ENCODE measurements at regions not wholly inside any gene's neighbourhood (a gene's known extent, or its start where the extent isn't known, plus 50 kb on each side); places are given as distances from the start of the nearest gene placed in this dataset.

- POLR2A ChIA-PET (ENCODE audit: unreplicated experiment), result no interaction called here
- H3K4me2 ChIP-seq (ENCODE audit: low read depth, low read length), result no peak overlapping the region
These were observed 1119.9 kb upstream of the AUTS2 start for GRCh38 chr7:68478326-68478725.

More at GRCh38 chr7:68478326-68478725, 1119.9 kb upstream of the AUTS2 start:
- no peak overlapping the region for H2AK9ac ChIP-seq (replicated peaks; ENCODE audit: low read depth, low read length, poor library complexity)
- no peak overlapping the region for H4K91ac ChIP-seq (ENCODE audit: insufficient read depth, low read depth, low read length)
- no peak overlapping the region for H3K56ac ChIP-seq (ENCODE audit: extremely low read depth, insufficient read depth, low read length)
- no peaks in the 10 kb centered on the region for H3K79me1 ChIP-seq (ENCODE audit: low read depth in 1 of 2, low read length in 2 of 2)
- no peaks in the 10 kb centered on the region for H3K36me3 ChIP-seq (ENCODE audit: control insufficient read depth, insufficient read depth, low read length)
- H3K27ac ChIP-seq (ENCODE audit: insufficient read depth, low read length), result no peak overlapping the region
- ATAC-seq (ENCODE audit: low read depth) (no peak), DNase-seq (no peak)
- H2BK5ac ChIP-seq (ENCODE audit: low read depth, low read length, poor library complexity, severe bottlenecking), result no peak overlapping the region
- TF ChIP-seq, protein P1, sequence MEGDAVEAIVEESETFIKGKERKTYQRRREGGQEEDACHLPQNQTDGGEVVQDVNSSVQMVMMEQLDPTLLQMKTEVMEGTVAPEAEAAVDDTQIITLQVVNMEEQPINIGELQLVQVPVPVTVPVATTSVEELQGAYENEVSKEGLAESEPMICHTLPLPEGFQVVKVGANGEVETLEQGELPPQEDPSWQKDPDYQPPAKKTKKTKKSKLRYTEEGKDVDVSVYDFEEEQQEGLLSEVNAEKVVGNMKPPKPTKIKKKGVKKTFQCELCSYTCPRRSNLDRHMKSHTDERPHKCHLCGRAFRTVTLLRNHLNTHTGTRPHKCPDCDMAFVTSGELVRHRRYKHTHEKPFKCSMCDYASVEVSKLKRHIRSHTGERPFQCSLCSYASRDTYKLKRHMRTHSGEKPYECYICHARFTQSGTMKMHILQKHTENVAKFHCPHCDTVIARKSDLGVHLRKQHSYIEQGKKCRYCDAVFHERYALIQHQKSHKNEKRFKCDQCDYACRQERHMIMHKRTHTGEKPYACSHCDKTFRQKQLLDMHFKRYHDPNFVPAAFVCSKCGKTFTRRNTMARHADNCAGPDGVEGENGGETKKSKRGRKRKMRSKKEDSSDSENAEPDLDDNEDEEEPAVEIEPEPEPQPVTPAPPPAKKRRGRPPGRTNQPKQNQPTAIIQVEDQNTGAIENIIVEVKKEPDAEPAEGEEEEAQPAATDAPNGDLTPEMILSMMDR (conservative IDR thresholded peaks at IDR 0.05; ENCODE audit: low read depth, low read length), result no peak
- TF ChIP-seq BHLHE40 (IDR thresholded peaks at IDR 0.05; ENCODE audit: low read depth, low read length) (no peak), SMC3 (IDR thresholded peaks at IDR 0.05; ENCODE audit: low read depth, low read length) (no peak), POLR2A (IDR thresholded peaks at IDR 0.05; ENCODE audit: low read depth, low read length) (no peak), RCOR1 (IDR thresholded peaks at IDR 0.05; ENCODE audit: insufficient replicate concordance, low read length) (no peak), MXI1 (IDR thresholded peaks at IDR 0.05; ENCODE audit: borderline replicate concordance, low read depth, low read length) (no peak), RFX5 (IDR thresholded peaks at IDR 0.05; ENCODE audit: low read depth, low read length) (no peak), MAFK (IDR thresholded peaks at IDR 0.05; ENCODE audit: low read depth, low read length) (no peak), FOS (IDR thresholded peaks at IDR 0.05; ENCODE audit: low read depth, low read length) (no peak), CHD1 (IDR thresholded peaks at IDR 0.05; ENCODE audit: low read depth, low read length) (no peak), NFE2L2 (IDR thresholded peaks at IDR 0.05; ENCODE audit: low read depth, low read length) (no peak), CEBPB (IDR thresholded peaks at IDR 0.05; ENCODE audit: low read depth, low read length) (no peak), RAD21 (IDR thresholded peaks at IDR 0.05; ENCODE audit: low read length) (no peak), MAZ (IDR thresholded peaks at IDR 0.05; ENCODE audit: borderline replicate concordance, low read depth, low read length) (no peak)
- TF ChIP-seq, protein P2, sequence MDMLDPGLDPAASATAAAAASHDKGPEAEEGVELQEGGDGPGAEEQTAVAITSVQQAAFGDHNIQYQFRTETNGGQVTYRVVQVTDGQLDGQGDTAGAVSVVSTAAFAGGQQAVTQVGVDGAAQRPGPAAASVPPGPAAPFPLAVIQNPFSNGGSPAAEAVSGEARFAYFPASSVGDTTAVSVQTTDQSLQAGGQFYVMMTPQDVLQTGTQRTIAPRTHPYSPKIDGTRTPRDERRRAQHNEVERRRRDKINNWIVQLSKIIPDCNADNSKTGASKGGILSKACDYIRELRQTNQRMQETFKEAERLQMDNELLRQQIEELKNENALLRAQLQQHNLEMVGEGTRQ (IDR thresholded peaks at IDR 0.05; ENCODE audit: low read depth, low read length), result no peak
- TF ChIP-seq, protein P3, sequence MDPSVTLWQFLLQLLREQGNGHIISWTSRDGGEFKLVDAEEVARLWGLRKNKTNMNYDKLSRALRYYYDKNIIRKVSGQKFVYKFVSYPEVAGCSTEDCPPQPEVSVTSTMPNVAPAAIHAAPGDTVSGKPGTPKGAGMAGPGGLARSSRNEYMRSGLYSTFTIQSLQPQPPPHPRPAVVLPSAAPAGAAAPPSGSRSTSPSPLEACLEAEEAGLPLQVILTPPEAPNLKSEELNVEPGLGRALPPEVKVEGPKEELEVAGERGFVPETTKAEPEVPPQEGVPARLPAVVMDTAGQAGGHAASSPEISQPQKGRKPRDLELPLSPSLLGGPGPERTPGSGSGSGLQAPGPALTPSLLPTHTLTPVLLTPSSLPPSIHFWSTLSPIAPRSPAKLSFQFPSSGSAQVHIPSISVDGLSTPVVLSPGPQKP (IDR thresholded peaks at IDR 0.05; ENCODE audit: borderline replicate concordance, low read depth, low read length), result no peak
- no peak overlapping the region for H4K5ac ChIP-seq (ENCODE audit: low read depth, low read length)
- no peak overlapping the region for H3K23ac ChIP-seq (ENCODE audit: low read depth, low read length)
- H2BK120ac ChIP-seq (ENCODE audit: low read depth, low read length), result no peak overlapping the region
- no peak overlapping the region for H3K9ac ChIP-seq (ENCODE audit: low read depth, low read length)
- CTCF ChIA-PET, result no interaction called here
- no peak overlapping the region for H2AK5ac ChIP-seq (ENCODE audit: low read depth, low read length)
- no peaks in the 10 kb centered on the region for H3K4me1 ChIP-seq (ENCODE audit: control insufficient read depth, insufficient read depth, low read length)
- H2BK20ac ChIP-seq (ENCODE audit: low read depth, low read length), result no peak overlapping the region
- in situ Hi-C loops (cut with MboI; ENCODE audit: low sequenced_read_pairs), result no loop called here
- dilution Hi-C loops (cut with HindIII; ENCODE audit: low sequenced_read_pairs, unreplicated experiment), result no loop called here
- intact Hi-C loops (cut with micrococcal nuclease), result no loop called here
- no peak overlapping the region for H2AFZ ChIP-seq (replicated peaks; ENCODE audit: low read length, poor library complexity)
- H3K18ac ChIP-seq (ENCODE audit: low read depth, low read length), result no peak overlapping the region
- WGBS, 2 experiments (ENCODE audit: extremely low coverage in 2 of 2, insufficient read length in 1 of 2), result no CpG with 5 or more reads among the region's 1 CpG
- H3K27me3 ChIP-seq (ENCODE audit: control insufficient read depth, insufficient read depth, low read length), result no peaks in the 10 kb centered on the region
- H4K20me1 ChIP-seq (ENCODE audit: insufficient read depth, low read length), result no peaks in the 10 kb centered on the region
- no peak overlapping the region for H2BK15ac ChIP-seq (ENCODE audit: low read depth, low read length)
- no peak overlapping the region for H3K4ac ChIP-seq (ENCODE audit: low read depth, low read length)
- peaks cover 8% of the 10 kb centered on the region for H3K9me3 ChIP-seq (ENCODE audit: control insufficient read depth, insufficient read depth, low read length)
- H3K9me1 ChIP-seq (ENCODE audit: insufficient read depth, low read length), result no peaks in the 10 kb centered on the region
- H3K14ac ChIP-seq (replicated peaks; ENCODE audit: low read depth, low read length), result no peak overlapping the region
- H4K8ac ChIP-seq (ENCODE audit: low read depth in 2 of 2, low read length in 2 of 2), result no peak overlapping the region
- BruUV-seq (replicated peaks), result no TSS peak
- no peak overlapping the region for H3K4me3 ChIP-seq (ENCODE audit: insufficient read depth, low read depth, low read length)

Data from IMR-90 (cell line).